ENCODE measurements at regions not wholly inside any gene's neighbourhood (a gene's known extent, or its start where the extent isn't known, plus 50 kb on each side); places are given as distances from the start of the nearest gene placed in this dataset.

DNA sequence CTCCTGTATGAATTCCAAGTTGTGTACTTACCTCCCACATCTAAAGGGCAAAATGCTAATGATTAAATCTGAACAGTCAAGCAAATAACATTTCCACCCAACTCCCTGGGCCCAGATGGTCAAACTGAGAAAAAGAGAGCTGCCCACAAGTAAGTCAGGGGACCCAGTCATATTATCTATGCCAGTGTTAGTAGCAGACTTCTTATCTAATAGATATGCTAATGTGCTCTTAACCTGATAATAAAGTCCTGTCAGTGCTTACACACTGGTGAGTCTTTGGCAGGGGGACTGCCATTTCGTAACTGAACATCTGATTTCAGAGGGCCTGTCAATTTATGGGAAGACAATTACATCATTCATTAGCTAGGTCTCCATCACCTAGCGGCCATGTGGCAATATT lies 292.3 kb upstream of the WWC1 start:
- Histone ChIP-seq H3K4me3 (no peak overlapping the region), H3K36me3 (no peaks in the 10 kb centered on the region), H3K27me3 (no peaks in the 10 kb centered on the region), H3K27ac (no peak overlapping the region), H3K4me1 (no peaks in the 10 kb centered on the region), H3K9me3 (no peaks in the 10 kb centered on the region)
- DNase-seq, result no peak
- no peak for TF ChIP-seq POLR2AphosphoS5 (IDR thresholded peaks at IDR 0.05)
- no peak for TF ChIP-seq POLR2A (IDR thresholded peaks at IDR 0.05)
- TF ChIP-seq EP300 (IDR thresholded peaks at IDR 0.05; ENCODE audit: low read depth), result no peak
- TF ChIP-seq, protein P1, sequence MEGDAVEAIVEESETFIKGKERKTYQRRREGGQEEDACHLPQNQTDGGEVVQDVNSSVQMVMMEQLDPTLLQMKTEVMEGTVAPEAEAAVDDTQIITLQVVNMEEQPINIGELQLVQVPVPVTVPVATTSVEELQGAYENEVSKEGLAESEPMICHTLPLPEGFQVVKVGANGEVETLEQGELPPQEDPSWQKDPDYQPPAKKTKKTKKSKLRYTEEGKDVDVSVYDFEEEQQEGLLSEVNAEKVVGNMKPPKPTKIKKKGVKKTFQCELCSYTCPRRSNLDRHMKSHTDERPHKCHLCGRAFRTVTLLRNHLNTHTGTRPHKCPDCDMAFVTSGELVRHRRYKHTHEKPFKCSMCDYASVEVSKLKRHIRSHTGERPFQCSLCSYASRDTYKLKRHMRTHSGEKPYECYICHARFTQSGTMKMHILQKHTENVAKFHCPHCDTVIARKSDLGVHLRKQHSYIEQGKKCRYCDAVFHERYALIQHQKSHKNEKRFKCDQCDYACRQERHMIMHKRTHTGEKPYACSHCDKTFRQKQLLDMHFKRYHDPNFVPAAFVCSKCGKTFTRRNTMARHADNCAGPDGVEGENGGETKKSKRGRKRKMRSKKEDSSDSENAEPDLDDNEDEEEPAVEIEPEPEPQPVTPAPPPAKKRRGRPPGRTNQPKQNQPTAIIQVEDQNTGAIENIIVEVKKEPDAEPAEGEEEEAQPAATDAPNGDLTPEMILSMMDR (IDR thresholded peaks at IDR 0.05), result no peak
- intact Hi-C loops (cut with DNase I; ENCODE audit: low total_unique reads), result no loop called here
- 81 to 100% methylated on average over 1 to 2 of the region's 2 CpGs for WGBS, 2 donors (ENCODE audit: low coverage in 1 of 2)
- in situ Hi-C loops (cut with MboI; ENCODE audit: low pct_ligation_motif_present in 1 of 4, low pct_unique_long_range_greater_than_20kb in 1 of 4, low sequenced_read_pairs in 3 of 4), result no loop called here

DNA sequence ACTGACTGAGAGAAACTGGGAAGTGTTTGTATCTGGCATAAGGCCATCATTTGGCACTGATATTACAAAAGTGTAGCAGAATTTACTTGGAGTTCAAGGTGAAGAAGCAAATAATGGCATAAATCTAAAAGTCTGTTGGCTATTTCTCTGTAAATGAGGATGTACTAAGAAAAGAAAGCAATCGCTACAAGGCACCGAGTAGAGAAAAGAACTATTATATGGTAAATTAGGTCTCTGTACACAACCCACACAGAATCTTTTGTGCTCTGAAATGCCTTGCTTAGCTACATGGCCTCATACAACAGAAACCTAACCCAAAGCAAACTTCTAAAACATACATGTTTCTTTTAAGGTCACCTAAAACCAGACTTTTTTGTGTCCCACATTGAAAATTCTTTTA lies 290.1 kb upstream of the WWC1 start:
- intact Hi-C loops (cut with DNase I; ENCODE audit: low total_unique reads) (no loop called here), in situ Hi-C loops (cut with MboI; ENCODE audit: low pct_ligation_motif_present in 1 of 4, low pct_unique_long_range_greater_than_20kb in 1 of 4, low sequenced_read_pairs in 3 of 4) (no loop called here)
- TF ChIP-seq EP300 (IDR thresholded peaks at IDR 0.05; ENCODE audit: low read depth), result no peak
- TF ChIP-seq POLR2AphosphoS5 (IDR thresholded peaks at IDR 0.05), result no peak
- TF ChIP-seq POLR2A (IDR thresholded peaks at IDR 0.05), result no peak
- TF ChIP-seq, protein P1 (IDR thresholded peaks at IDR 0.05), result no peak
- H3K9me3 ChIP-seq, result no peaks in the 10 kb centered on the region
- H3K4me3 ChIP-seq, result no peak overlapping the region
- no peaks in the 10 kb centered on the region for H3K27me3 ChIP-seq
- 78 to 89% methylated on average over 2 of the region's 2 CpGs for WGBS, 2 donors (ENCODE audit: low coverage in 1 of 2)
- no peak overlapping the region for H3K27ac ChIP-seq
- H3K36me3 ChIP-seq, result no peaks in the 10 kb centered on the region
- no peaks in the 10 kb centered on the region for H3K4me1 ChIP-seq
- no peak for DNase-seq

DNA sequence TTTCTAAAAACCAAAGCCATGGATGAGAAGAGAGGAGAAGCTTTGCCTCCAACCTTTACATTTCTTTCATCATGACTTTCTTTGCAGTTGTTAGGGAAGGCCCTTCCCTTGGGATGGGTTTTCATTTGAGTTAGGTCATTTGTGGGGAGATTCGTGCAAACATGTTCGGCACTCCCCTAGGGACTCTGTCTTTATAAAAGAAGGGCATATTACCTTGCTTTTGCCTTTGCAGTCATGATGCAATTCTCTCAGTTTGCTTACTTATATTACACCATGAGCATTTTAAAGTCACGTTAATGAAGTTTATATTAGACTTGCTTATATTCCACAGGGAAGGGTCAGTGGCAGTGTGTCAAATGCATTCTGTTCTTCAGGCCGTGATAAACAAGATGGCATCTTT lies 289.3 kb upstream of the WWC1 start:
- 73 to 83% methylated on average over 2 to 4 of the region's 4 CpGs for WGBS, 2 donors (ENCODE audit: low coverage in 1 of 2)

DNA sequence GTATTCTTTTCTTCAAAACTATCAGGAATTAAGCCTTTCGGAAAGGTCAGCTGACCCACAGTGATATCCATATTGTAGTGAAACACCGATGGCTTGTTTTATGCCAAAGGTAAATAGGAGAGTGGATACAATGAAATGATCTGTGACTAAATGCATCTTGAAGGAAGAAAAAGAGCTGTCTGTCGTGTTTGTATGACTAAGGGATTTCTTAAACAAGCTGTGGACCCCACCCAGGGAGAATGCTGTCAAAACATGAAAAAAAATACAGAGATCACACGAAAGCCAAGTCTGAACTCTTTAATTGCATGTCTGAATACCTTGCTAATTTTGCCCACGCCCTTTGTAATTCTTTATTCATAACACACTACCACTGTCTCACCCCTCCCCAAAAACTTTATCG lies 286.4 kb upstream of the WWC1 start:
- in situ Hi-C loops (cut with MboI; ENCODE audit: low pct_ligation_motif_present in 1 of 4, low pct_unique_long_range_greater_than_20kb in 1 of 4, low sequenced_read_pairs in 3 of 4) (no loop called here), intact Hi-C loops (cut with DNase I; ENCODE audit: low total_unique reads) (no loop called here)
- Histone ChIP-seq H3K4me3 (no peak overlapping the region), H3K9me3 (no peaks in the 10 kb centered on the region), H3K27me3 (no peaks in the 10 kb centered on the region), H3K4me1 (no peaks in the 10 kb centered on the region), H3K36me3 (no peaks in the 10 kb centered on the region), H3K27ac (no peak overlapping the region)
- 65 to 69% methylated on average over 6 of the region's 6 CpGs for WGBS, 2 donors (ENCODE audit: low coverage in 1 of 2)
- TF ChIP-seq, protein P1 (IDR thresholded peaks at IDR 0.05), result no peak
- TF ChIP-seq POLR2A (IDR thresholded peaks at IDR 0.05) (no peak), EP300 (IDR thresholded peaks at IDR 0.05; ENCODE audit: low read depth) (no peak), POLR2AphosphoS5 (IDR thresholded peaks at IDR 0.05) (no peak)
- no peak for DNase-seq

More for the DNA sequence above, 289.3 kb upstream of the WWC1 start:
- no peaks in the 10 kb centered on the region for H3K4me1 ChIP-seq
- intact Hi-C loops (cut with DNase I; ENCODE audit: low total_unique reads), result no loop called here
- H3K27ac ChIP-seq, result no peak overlapping the region
- DNase-seq, result no peak
- in situ Hi-C loops (cut with MboI; ENCODE audit: low pct_ligation_motif_present in 1 of 4, low pct_unique_long_range_greater_than_20kb in 1 of 4, low sequenced_read_pairs in 3 of 4), result no loop called here
- no peak for TF ChIP-seq POLR2AphosphoS5 (IDR thresholded peaks at IDR 0.05)
- no peak for TF ChIP-seq EP300 (IDR thresholded peaks at IDR 0.05; ENCODE audit: low read depth)
- TF ChIP-seq POLR2A (IDR thresholded peaks at IDR 0.05), result no peak
- TF ChIP-seq, protein P1 (IDR thresholded peaks at IDR 0.05), result no peak
- no peaks in the 10 kb centered on the region for H3K9me3 ChIP-seq
- H3K4me3 ChIP-seq, result no peak overlapping the region
- no peaks in the 10 kb centered on the region for H3K27me3 ChIP-seq
- H3K36me3 ChIP-seq, result no peaks in the 10 kb centered on the region

All from transverse colon (tissue), 4 donors.